ENCODE measurements at regions not wholly inside any gene's neighbourhood (a gene's known extent, or its start where the extent isn't known, plus 50 kb on each side); places are given as distances from the start of the nearest gene placed in this dataset.
"Not testable (repeated sequence)": the region's sequence is repeated elsewhere in the genome, so short reads cannot be mapped to it uniquely, and the experiment has no call there.

GRCh38 chr7:65453341-65454030 lies 79.8 kb downstream of the ZNF92 start:
- CTCF ChIA-PET: no interaction called here
- Mint-ChIP-seq H3K4me3 (no peak overlapping the region), H3K4me1 (no peaks in the 10 kb centered on the region), H3K27me3 (peaks cover 5% of the 10 kb centered on the region), H3K27ac (no peak overlapping the region), H3K9me3 (ENCODE audit: low read depth) (peaks cover 2% of the 10 kb centered on the region), H3K36me3 (peaks cover 2% of the 10 kb centered on the region)
- no peak for DNase-seq
- no peak for ATAC-seq

DNA sequence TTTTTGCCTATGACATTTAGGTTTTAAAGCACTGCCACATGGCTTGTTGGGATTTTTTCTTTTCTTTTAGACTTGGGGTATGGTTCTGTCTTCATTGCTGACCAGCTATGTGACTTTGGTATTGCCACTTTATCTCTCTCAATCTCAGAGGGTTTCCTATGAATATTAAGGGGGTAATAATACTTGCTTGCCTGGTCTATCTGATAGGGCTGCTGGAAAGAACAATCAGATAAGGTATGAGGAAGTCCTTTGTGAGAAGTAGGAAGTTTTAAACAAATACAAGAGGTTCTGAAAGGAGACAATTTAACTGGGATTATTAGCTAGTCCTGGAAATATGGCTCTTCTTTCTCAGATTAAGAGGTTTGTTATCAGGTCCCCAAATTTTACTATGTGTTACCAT lies 80.8 kb downstream of the ZNF92 start:
- H3K27ac Mint-ChIP-seq: no peak overlapping the region
- peaks cover 5% of the 10 kb centered on the region for H3K27me3 Mint-ChIP-seq
- DNase-seq: no peak
- CTCF ChIA-PET: no interaction called here
- H3K36me3 Mint-ChIP-seq: peaks cover 2% of the 10 kb centered on the region
- no peak for ATAC-seq
- H3K4me1 Mint-ChIP-seq: no peaks in the 10 kb centered on the region
- H3K9me3 Mint-ChIP-seq (ENCODE audit: low read depth): peaks cover 2% of the 10 kb centered on the region
- no peak overlapping the region for H3K4me3 Mint-ChIP-seq

DNA sequence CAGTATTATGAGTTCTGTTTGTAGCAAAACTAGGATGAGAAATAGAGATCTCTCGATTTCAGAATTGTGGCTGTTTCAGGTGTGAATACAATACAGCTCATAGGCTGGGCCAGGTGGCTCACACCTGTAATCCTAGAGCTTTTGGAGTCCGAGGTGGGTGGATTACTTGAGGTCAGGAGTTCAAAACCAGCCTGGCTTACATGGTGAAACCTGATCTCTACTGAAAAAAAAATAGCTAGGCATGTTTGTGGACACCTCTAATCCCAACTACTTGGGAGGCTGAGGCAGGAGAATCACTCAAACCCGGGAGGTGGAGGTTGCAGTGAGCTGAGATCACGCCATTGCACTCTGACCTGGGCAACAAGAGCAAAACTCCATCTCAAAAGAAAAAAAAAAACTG lies 81.4 kb downstream of the ZNF92 start:
- H3K27ac Mint-ChIP-seq: not testable (repeated sequence)

DNA sequence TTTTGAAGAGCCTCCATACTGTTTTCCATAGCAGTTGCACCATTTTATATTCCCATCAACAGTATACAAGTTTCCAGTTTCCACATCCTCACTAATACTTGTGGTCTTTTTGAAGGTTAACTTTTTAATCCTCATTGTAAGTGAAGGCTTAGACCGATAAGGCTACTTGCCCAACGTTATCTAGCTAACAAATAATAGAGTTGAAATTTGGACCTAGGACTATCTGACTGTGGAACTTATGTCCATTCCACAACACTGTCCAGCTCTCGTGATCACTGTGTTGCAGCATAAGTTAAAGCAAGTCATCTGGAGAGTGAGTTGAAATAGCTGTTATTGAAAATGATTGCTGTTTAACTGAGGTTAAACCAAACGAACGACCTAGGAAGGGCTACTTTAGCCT lies 84.0 kb downstream of the ZNF92 start:
- CTCF ChIA-PET: interaction anchor here (0.7 kb wide), 1 partner anchor 12 kb away, joined by 3 read pairs; no protein-coding TSS in a partner anchor
- Mint-ChIP-seq H3K36me3 (peaks cover 2% of the 10 kb centered on the region), H3K4me1 (no peaks in the 10 kb centered on the region), H3K4me3 (no peak overlapping the region), H3K27me3 (peaks cover 5% of the 10 kb centered on the region), H3K27ac (no peak overlapping the region), H3K9me3 (ENCODE audit: low read depth) (no peaks in the 10 kb centered on the region)
- ATAC-seq (no peak), DNase-seq (no peak)

More for the DNA sequence above, 81.4 kb downstream of the ZNF92 start:
- H3K4me1 Mint-ChIP-seq; H3K27me3 Mint-ChIP-seq; H3K36me3 Mint-ChIP-seq; H3K4me3 Mint-ChIP-seq; H3K9me3 Mint-ChIP-seq (ENCODE audit: low read depth); DNase-seq; CTCF ChIA-PET; ATAC-seq: not testable (repeated sequence)

- Mint-ChIP-seq H3K27me3 (peaks cover 4% of the 10 kb centered on the region), H3K9me3 (ENCODE audit: low read depth) (no peaks in the 10 kb centered on the region), H3K27ac (no peak overlapping the region), H3K4me1 (peaks cover 4% of the 10 kb centered on the region), H3K36me3 (peaks cover 2% of the 10 kb centered on the region), H3K4me3 (no peak overlapping the region)
- CTCF ChIA-PET: no interaction called here
- DNase-seq (no peak), ATAC-seq (no peak)
These were observed 85.8 kb downstream of the ZNF92 start for GRCh38 chr7:65459438-65459837.

DNA sequence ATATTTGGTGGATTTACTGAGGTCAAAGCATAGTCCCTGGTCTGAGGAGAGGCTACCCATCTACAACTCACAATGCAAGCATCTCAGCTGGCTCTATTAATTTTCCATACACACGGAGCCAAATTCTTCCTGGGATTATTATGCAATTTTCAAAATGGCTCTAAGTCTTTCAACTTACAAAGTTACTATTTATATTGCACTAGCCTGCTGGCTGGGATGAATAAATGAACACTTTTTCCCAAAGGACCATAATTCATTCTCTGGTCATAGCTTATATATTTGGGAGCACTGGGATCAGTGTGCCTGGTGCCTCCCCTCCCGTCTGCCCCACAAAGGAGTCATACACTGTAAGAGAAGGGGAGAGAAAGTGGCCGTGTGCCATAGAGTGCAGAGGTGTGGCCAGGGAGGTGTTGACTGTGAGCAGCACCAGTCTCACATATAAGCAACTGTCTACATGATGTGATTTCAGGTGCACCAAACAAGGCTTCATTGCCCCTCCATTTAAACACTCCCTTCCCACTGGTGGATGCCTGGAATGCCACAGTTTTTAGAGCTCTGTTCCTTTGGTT lies 88.6 kb downstream of the ZNF92 start:
- H3K36me3 Mint-ChIP-seq: peaks cover 1% of the 10 kb centered on the region
- ATAC-seq (no peak), DNase-seq (no peak)
- CTCF ChIA-PET: no interaction called here
- H3K9me3 Mint-ChIP-seq (ENCODE audit: low read depth): no peaks in the 10 kb centered on the region
- no peak overlapping the region for H3K4me3 Mint-ChIP-seq
- H3K27me3 Mint-ChIP-seq: no peaks in the 10 kb centered on the region
- no peak overlapping the region for H3K27ac Mint-ChIP-seq
- H3K4me1 Mint-ChIP-seq: peaks cover 4% of the 10 kb centered on the region

DNA sequence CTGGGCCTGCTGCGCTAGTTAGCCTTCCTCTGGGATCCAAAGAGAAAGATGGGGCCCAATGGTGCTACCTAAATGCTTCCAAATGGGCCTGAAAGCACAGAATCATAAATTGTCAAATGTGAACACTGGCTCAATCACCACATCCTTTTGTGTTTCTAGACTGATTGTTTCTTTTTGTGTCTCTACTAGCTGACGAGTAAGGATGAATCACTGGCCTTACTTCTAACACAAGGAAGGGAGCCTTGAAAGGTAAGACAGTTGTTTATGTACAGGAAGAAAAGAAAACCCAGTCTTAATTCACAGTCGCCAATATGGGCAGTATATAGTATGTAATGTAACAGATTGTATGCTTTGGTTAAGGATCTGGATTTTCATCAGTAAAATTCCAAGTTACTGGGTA lies 89.5 kb downstream of the ZNF92 start:
- DNase-seq (no peak), ATAC-seq (no peak)
- no peaks in the 10 kb centered on the region for H3K36me3 Mint-ChIP-seq
- H3K9me3 Mint-ChIP-seq (ENCODE audit: low read depth): no peaks in the 10 kb centered on the region
- CTCF ChIA-PET: no interaction called here
- H3K4me3 Mint-ChIP-seq: no peak overlapping the region
- no peaks in the 10 kb centered on the region for H3K27me3 Mint-ChIP-seq
- no peak overlapping the region for H3K27ac Mint-ChIP-seq
- peaks cover 8% of the 10 kb centered on the region for H3K4me1 Mint-ChIP-seq

- H3K27ac Mint-ChIP-seq, H3K27me3 Mint-ChIP-seq, CTCF ChIA-PET, ATAC-seq, DNase-seq, H3K4me3 Mint-ChIP-seq: not testable (repeated sequence)
- peaks cover 19% of the 10 kb centered on the region for H3K36me3 Mint-ChIP-seq
- peaks cover 12% of the 10 kb centered on the region for H3K4me1 Mint-ChIP-seq
- peaks cover 12% of the 10 kb centered on the region for H3K9me3 Mint-ChIP-seq (ENCODE audit: low read depth)
These were observed 96.4 kb downstream of the ZNF92 start for GRCh38 chr7:65469919-65470558.

DNA sequence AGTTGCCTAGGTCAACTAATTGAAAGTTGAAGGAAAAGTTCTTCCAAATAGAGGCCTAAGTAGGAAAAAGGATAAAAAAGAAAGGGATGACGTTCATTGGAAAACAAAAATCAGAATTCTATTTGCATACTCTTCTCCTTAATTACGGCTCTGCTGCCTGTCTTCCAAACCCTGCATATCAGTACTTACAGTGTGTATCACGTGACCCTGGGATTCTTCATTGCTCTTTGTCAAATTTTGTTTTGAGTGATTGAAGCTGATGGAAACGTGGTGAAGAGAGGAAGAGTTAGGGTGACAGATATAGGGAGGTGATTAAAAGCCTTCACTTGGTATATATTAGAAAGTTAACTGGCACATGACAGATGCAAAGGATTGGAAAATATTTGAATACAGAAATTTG lies 97.9 kb downstream of the ZNF92 start:
- H3K27ac Mint-ChIP-seq: no peak overlapping the region
- peaks cover 13% of the 10 kb centered on the region for H3K9me3 Mint-ChIP-seq (ENCODE audit: low read depth)
- ATAC-seq (no peak), DNase-seq (no peak)
- peaks cover 28% of the 10 kb centered on the region for H3K4me1 Mint-ChIP-seq
- CTCF ChIA-PET: no interaction called here
- no peaks in the 10 kb centered on the region for H3K27me3 Mint-ChIP-seq
- peaks cover 34% of the 10 kb centered on the region for H3K36me3 Mint-ChIP-seq
- no peak overlapping the region for H3K4me3 Mint-ChIP-seq

GRCh38 chr7:65475040-65475726 lies 101.5 kb downstream of the ZNF92 start:
- ATAC-seq (peak; percentile 58), DNase-seq (no peak)
- H3K36me3 Mint-ChIP-seq: peaks cover 55% of the 10 kb centered on the region
- peaks cover 33% of the 10 kb centered on the region for H3K4me1 Mint-ChIP-seq
- H3K27me3 Mint-ChIP-seq: no peaks in the 10 kb centered on the region
- H3K4me3 Mint-ChIP-seq: peak overlapping the region; percentile 26
- peaks cover 24% of the 10 kb centered on the region for H3K9me3 Mint-ChIP-seq (ENCODE audit: low read depth)
- peak overlapping the region; percentile 90 for H3K27ac Mint-ChIP-seq
- CTCF ChIA-PET: interaction anchor here (1.8 kb wide), 1 partner anchor 12 kb away, joined by 3 read pairs; no protein-coding TSS in a partner anchor

DNA sequence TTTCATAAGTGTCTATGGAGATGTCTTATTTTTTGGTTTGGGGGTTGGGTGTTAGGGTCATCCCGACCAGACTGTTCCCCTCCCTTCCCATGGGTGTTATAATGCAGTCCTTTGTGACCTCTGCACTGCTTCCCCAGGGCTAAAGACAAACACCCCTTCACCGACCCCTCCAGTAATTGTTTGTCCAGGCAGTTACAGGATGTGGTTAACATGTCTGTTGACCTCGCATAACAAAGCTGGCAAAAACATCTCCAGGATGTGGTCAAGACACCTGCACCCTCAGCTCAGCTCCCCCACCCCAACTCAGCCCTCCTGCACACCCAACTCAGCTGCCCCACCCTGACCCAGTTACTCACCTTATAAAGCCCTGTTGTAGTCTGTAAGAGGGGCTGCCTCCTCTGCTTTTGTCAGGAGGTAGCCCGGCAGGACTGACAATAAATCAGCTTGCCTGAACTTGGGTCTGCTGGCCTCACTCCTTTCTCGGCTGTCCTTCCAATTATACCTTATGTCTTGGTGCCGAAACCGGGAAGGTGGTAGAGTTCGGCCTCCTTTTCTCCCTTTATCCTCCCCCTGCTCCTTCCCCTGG lies 102.2 kb downstream of the ZNF92 start:
- CTCF ChIA-PET: interaction anchor here (1.8 kb wide), 1 partner anchor 12 kb away, joined by 3 read pairs; no protein-coding TSS in a partner anchor
- peak overlapping the region; percentile 90 for H3K27ac Mint-ChIP-seq
- H3K4me3 Mint-ChIP-seq: peak overlapping the region; percentile 26
- peak; percentile 83 for ATAC-seq
- DNase-seq: peak; percentile 82
- peaks cover 32% of the 10 kb centered on the region for H3K4me1 Mint-ChIP-seq
- peaks cover 22% of the 10 kb centered on the region for H3K9me3 Mint-ChIP-seq (ENCODE audit: low read depth)
- H3K36me3 Mint-ChIP-seq: peaks cover 56% of the 10 kb centered on the region
- H3K27me3 Mint-ChIP-seq: no peaks in the 10 kb centered on the region

DNA sequence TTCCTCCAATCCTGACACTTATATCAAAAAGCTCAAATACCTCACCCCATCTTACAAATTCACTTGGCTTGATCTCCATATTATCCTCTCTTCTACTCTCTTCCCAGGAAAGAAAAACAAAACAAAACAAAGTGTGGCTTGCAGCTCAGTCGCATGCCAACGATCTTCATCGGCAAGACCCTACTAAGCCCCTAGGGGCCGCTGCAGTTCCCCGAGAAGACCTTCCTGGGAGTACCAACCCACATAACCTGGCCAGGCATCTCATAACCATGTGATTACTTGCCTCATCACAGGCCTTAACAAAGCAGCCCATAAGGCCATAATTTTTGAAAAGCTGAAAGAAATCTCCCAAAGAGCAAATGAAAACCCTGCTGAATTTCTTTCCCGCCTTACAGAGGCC lies 103.7 kb downstream of the ZNF92 start:
- ATAC-seq (no peak), DNase-seq (no peak)
- H3K9me3 Mint-ChIP-seq (ENCODE audit: low read depth): peaks cover 28% of the 10 kb centered on the region
- no peaks in the 10 kb centered on the region for H3K27me3 Mint-ChIP-seq
- CTCF ChIA-PET: no interaction called here
- no peak overlapping the region for H3K4me3 Mint-ChIP-seq
- H3K4me1 Mint-ChIP-seq: peaks cover 34% of the 10 kb centered on the region
- peak overlapping the region; percentile 90 for H3K27ac Mint-ChIP-seq
- peaks cover 56% of the 10 kb centered on the region for H3K36me3 Mint-ChIP-seq

- CTCF ChIA-PET: no interaction called here
- DNase-seq (no peak), ATAC-seq (no peak)
- H3K27ac Mint-ChIP-seq: no peak overlapping the region
- H3K27me3 Mint-ChIP-seq: no peaks in the 10 kb centered on the region
- peaks cover 10% of the 10 kb centered on the region for H3K36me3 Mint-ChIP-seq
- no peaks in the 10 kb centered on the region for H3K4me1 Mint-ChIP-seq
- H3K4me3 Mint-ChIP-seq: no peak overlapping the region
- peaks cover 15% of the 10 kb centered on the region for H3K9me3 Mint-ChIP-seq (ENCODE audit: low read depth)
These were observed 115.7 kb downstream of the ZNF92 start for GRCh38 chr7:65489260-65489767.
